HK-2 (cell line): ENCODE measurements at regions not wholly inside any gene's neighbourhood (a gene's known extent, or its start where the extent isn't known, plus 50 kb on each side); places are given as distances from the start of the nearest gene placed in this dataset.
"Not testable (repeated sequence)": the region's sequence is repeated elsewhere in the genome, so short reads cannot be mapped to it uniquely, and the experiment has no call there.

ENCODE experiments used
- DNase-seq: peaks from one replicate; pipeline ENCODE4 v3.0.0-alpha.2; 2018; ENCODE audit not compliant: unreplicated experiment

GRCh38 chr2:144780983-144781382, 261.1 kb upstream of the ZEB2 start:
- no peak for DNase-seq

- no peak for DNase-seq
Observed at GRCh38 chr2:144776766-144777165, 256.8 kb upstream of the ZEB2 start.

GRCh38 chr2:144774809-144775208, 254.9 kb upstream of the ZEB2 start:
- DNase-seq: no peak

GRCh38 chr2:144771348-144771747, 251.4 kb upstream of the ZEB2 start:
- no peak for DNase-seq

- DNase-seq: no peak
Observed at GRCh38 chr2:144770616-144771230, 250.8 kb upstream of the ZEB2 start.

- not testable (repeated sequence) for DNase-seq
Observed at GRCh38 chr2:144760939-144761338, 241.0 kb upstream of the ZEB2 start.

- no peak for DNase-seq
Observed at GRCh38 chr2:144759746-144760145, 239.8 kb upstream of the ZEB2 start.

GRCh38 chr2:144758196-144758595, 238.3 kb upstream of the ZEB2 start:
- not testable (repeated sequence) for DNase-seq

GRCh38 chr2:144753416-144753815, 233.5 kb upstream of the ZEB2 start:
- no peak for DNase-seq

- DNase-seq: no peak
Observed at GRCh38 chr2:144751142-144751905, 231.4 kb upstream of the ZEB2 start.

- no peak for DNase-seq
Observed at GRCh38 chr2:144749188-144749587, 229.3 kb upstream of the ZEB2 start.

- DNase-seq: no peak
Observed at GRCh38 chr2:144748443-144748842, 228.5 kb upstream of the ZEB2 start.

GRCh38 chr2:144747571-144747970, 227.7 kb upstream of the ZEB2 start:
- no peak for DNase-seq

GRCh38 chr2:144745424-144745823, 225.5 kb upstream of the ZEB2 start:
- DNase-seq: no peak

GRCh38 chr2:144738749-144739148, 218.8 kb upstream of the ZEB2 start:
- no peak for DNase-seq

GRCh38 chr2:144730711-144731110, 210.8 kb upstream of the ZEB2 start:
- DNase-seq: no peak

GRCh38 chr2:144724460-144724859, 204.5 kb upstream of the ZEB2 start:
- not testable (repeated sequence) for DNase-seq

GRCh38 chr2:144718376-144718775, 198.5 kb upstream of the ZEB2 start:
- DNase-seq: no peak

- no peak for DNase-seq
Observed at GRCh38 chr2:144715992-144716391, 196.1 kb upstream of the ZEB2 start.

GRCh38 chr2:144713410-144713809, 193.5 kb upstream of the ZEB2 start:
- no peak for DNase-seq

GRCh38 chr2:144712550-144712940, 192.6 kb upstream of the ZEB2 start:
- no peak for DNase-seq

- no peak for DNase-seq
Observed at GRCh38 chr2:144711630-144712549, 192.0 kb upstream of the ZEB2 start.
